ENCODE measurements at regions not wholly inside any gene's neighbourhood (a gene's known extent, or its start where the extent isn't known, plus 50 kb on each side); places are given as distances from the start of the nearest gene placed in this dataset.

GRCh38 chr21:18151046-18151445, 93.6 kb upstream of the CHODL start:
- no peaks in the 10 kb centered on the region for H3K36me3 ChIP-seq (ENCODE audit: control insufficient read depth, insufficient read depth, low read length)
- CTCF ChIA-PET = no interaction called here
- no TSS peak for BruUV-seq (replicated peaks)
- intact Hi-C loops (cut with micrococcal nuclease; ENCODE audit: unreplicated experiment) = no loop called here
- no peaks in the 10 kb centered on the region for H3K9me3 ChIP-seq (ENCODE audit: control insufficient read depth, insufficient read depth, low read depth, low read length)
- in situ Hi-C loops (cut with HindIII; ENCODE audit: low pct_unique_long_range_greater_than_20kb, low sequenced_read_pairs) = no loop called here
- no peak overlapping the region for H3K27ac ChIP-seq (ENCODE audit: low read length)
- no peak for DNase-seq (ENCODE audit: low read depth, low spot score)
- POLR2A ChIA-PET = no interaction called here
- TF ChIP-seq CTCF (IDR thresholded peaks at IDR 0.05) (no peak), SIN3A (IDR thresholded peaks at IDR 0.05; ENCODE audit: borderline replicate concordance, insufficient read depth, low read depth, low read length) (no peak), TCF7L2 (IDR thresholded peaks at IDR 0.05; ENCODE audit: low read depth, low read length) (no peak), POLR2AphosphoS5 (IDR thresholded peaks at IDR 0.05; ENCODE audit: low read depth, low read length) (no peak)
- TF ChIP-seq, protein P1, sequence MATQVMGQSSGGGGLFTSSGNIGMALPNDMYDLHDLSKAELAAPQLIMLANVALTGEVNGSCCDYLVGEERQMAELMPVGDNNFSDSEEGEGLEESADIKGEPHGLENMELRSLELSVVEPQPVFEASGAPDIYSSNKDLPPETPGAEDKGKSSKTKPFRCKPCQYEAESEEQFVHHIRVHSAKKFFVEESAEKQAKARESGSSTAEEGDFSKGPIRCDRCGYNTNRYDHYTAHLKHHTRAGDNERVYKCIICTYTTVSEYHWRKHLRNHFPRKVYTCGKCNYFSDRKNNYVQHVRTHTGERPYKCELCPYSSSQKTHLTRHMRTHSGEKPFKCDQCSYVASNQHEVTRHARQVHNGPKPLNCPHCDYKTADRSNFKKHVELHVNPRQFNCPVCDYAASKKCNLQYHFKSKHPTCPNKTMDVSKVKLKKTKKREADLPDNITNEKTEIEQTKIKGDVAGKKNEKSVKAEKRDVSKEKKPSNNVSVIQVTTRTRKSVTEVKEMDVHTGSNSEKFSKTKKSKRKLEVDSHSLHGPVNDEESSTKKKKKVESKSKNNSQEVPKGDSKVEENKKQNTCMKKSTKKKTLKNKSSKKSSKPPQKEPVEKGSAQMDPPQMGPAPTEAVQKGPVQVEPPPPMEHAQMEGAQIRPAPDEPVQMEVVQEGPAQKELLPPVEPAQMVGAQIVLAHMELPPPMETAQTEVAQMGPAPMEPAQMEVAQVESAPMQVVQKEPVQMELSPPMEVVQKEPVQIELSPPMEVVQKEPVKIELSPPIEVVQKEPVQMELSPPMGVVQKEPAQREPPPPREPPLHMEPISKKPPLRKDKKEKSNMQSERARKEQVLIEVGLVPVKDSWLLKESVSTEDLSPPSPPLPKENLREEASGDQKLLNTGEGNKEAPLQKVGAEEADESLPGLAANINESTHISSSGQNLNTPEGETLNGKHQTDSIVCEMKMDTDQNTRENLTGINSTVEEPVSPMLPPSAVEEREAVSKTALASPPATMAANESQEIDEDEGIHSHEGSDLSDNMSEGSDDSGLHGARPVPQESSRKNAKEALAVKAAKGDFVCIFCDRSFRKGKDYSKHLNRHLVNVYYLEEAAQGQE (IDR thresholded peaks at IDR 0.05; ENCODE audit: insufficient read depth in 1 of 2, low read depth in 2 of 2, low read length in 1 of 2) = no peak
- H3K4me3 ChIP-seq (ENCODE audit: low read depth in 2 of 2, low read length in 2 of 2) = no peak overlapping the region
- no peaks in the 10 kb centered on the region for H3K27me3 ChIP-seq (ENCODE audit: control insufficient read depth, insufficient read depth, low read length)
- no peaks in the 10 kb centered on the region for H3K4me1 ChIP-seq (ENCODE audit: control insufficient read depth, insufficient read depth, low read length)
- no peak for ATAC-seq

DNA sequence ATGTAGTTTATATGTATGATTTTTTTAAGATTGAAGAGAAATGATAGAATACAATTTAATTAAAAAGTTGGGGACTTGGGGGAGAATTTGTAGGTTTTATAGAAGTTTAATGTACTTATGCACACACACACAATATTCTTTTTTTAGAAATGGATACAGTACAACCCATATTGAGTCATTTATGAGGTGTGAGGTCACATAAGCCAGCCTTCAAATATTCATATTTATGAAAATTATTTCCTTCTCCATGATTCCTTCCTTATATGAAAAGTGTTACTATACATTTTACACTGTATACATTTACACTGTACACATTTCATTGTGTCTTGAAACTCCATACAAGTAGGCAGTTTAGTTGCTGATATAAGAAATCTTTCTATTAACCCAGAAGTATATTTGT, 96.2 kb upstream of the CHODL start:
- Histone ChIP-seq H3K27me3 (ENCODE audit: control insufficient read depth, insufficient read depth, low read length) (no peaks in the 10 kb centered on the region), H3K4me1 (ENCODE audit: control insufficient read depth, insufficient read depth, low read length) (no peaks in the 10 kb centered on the region), H3K36me3 (ENCODE audit: control insufficient read depth, insufficient read depth, low read length) (no peaks in the 10 kb centered on the region), H3K9me3 (ENCODE audit: control insufficient read depth, insufficient read depth, low read depth, low read length) (no peaks in the 10 kb centered on the region), H3K27ac (ENCODE audit: low read length) (no peak overlapping the region), H3K4me3 (ENCODE audit: low read depth in 2 of 2, low read length in 2 of 2) (no peak overlapping the region)
- DNase-seq (ENCODE audit: low read depth, low spot score) (no peak), ATAC-seq (no peak)
- TF ChIP-seq CTCF (IDR thresholded peaks at IDR 0.05) (no peak), TCF7L2 (IDR thresholded peaks at IDR 0.05; ENCODE audit: low read depth, low read length) (no peak), POLR2AphosphoS5 (IDR thresholded peaks at IDR 0.05; ENCODE audit: low read depth, low read length) (no peak), SIN3A (IDR thresholded peaks at IDR 0.05; ENCODE audit: borderline replicate concordance, insufficient read depth, low read depth, low read length) (no peak)
- TF ChIP-seq, protein P1 (IDR thresholded peaks at IDR 0.05; ENCODE audit: insufficient read depth in 1 of 2, low read depth in 2 of 2, low read length in 1 of 2) = no peak
- no TSS peak for BruUV-seq (replicated peaks)
- CTCF ChIA-PET = no interaction called here
- in situ Hi-C loops (cut with HindIII; ENCODE audit: low pct_unique_long_range_greater_than_20kb, low sequenced_read_pairs) = no loop called here
- intact Hi-C loops (cut with micrococcal nuclease; ENCODE audit: unreplicated experiment) = no loop called here
- POLR2A ChIA-PET = no interaction called here
